Erythroblast (primary cell): ENCODE measurements at regions not wholly inside any gene's neighbourhood (a gene's known extent, or its start where the extent isn't known, plus 50 kb on each side); places are given as distances from the start of the nearest gene placed in this dataset.

Experiments
- GATA1 ChIP-seq: IDR thresholded peaks from 2 replicates; pipeline ENCODE4 v1.6.1; 2011; ENCODE audit warnings: low read depth, mild to moderate bottlenecking, control low read depth, low read length, moderate library complexity
- POLR2A ChIP-seq: IDR thresholded peaks from 2 replicates; pipeline ENCODE4 v1.6.1; 2011; ENCODE audit warnings: mild to moderate bottlenecking, low read length

DNA sequence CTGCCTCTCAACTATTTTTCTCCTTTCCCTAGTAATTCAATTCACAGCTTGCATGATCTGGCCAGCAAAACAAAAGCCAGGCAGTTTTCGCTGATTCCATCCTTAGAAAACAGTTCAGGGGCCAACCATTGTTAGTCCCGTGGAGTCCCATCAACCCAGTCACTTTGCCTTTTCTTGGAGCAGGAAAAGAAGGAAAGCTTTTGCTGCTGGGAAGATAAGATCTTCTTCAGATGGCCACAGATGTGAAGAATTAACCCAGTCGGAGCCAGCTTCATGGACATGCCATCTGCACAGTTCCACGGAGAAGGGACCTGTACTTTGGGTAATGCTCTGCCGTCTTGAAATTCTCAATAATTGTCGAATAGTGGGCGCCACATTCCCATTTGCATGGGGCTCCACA lies 76.9 kb upstream of the TSHZ2 start:
- TF ChIP-seq POLR2A (no peak), GATA1 (no peak)
